GM12801 (cell line): ENCODE measurements at regions not wholly inside any gene's neighbourhood (a gene's known extent, or its start where the extent isn't known, plus 50 kb on each side); places are given as distances from the start of the nearest gene placed in this dataset.

Source experiments
- CTCF ChIP-seq: IDR thresholded peaks from one replicate; pipeline ENCODE4 v1.5.1; 2011; ENCODE audit warnings: control low read depth; ENCODE audit not compliant: insufficient read length; ENCODE audit errors: extremely low read depth

- no peak for TF ChIP-seq CTCF
These were observed 361.4 kb downstream of the EFNB2 start for GRCh38 chr13:106173891-106174610.

- TF ChIP-seq CTCF: no peak
These were observed 362.1 kb downstream of the EFNB2 start for GRCh38 chr13:106173346-106173745.

GRCh38 chr13:106172176-106172905 lies 363.1 kb downstream of the EFNB2 start:
- no peak for TF ChIP-seq CTCF

GRCh38 chr13:106163426-106163825 lies 372.0 kb downstream of the EFNB2 start:
- no peak for TF ChIP-seq CTCF

GRCh38 chr13:106161146-106161545 lies 374.3 kb downstream of the EFNB2 start:
- TF ChIP-seq CTCF: no peak

GRCh38 chr13:106159295-106160195 lies 375.9 kb downstream of the EFNB2 start:
- TF ChIP-seq CTCF: no peak

GRCh38 chr13:106156468-106156867 lies 379.0 kb downstream of the EFNB2 start:
- TF ChIP-seq CTCF: no peak
